Natural killer cell (primary cell): ENCODE measurements at regions not wholly inside any gene's neighbourhood (a gene's known extent, or its start where the extent isn't known, plus 50 kb on each side); places are given as distances from the start of the nearest gene placed in this dataset.

Experiments
- ATAC-seq, 3 donors: fragments of 150-1000 bp in 2 of 3; fragments of 200-7000 bp in 1 of 3; cut with Tn5 transposase; 1 replicate in 1 of 3; 2 replicates in 2 of 3; pipeline ENCODE4 v1.10.0; 2021; ENCODE audit warnings: mild to moderate bottlenecking in 2 of 3, moderate library complexity in 2 of 3
- DNase-seq, 2 donors: peaks; one replicate each; pipeline versions ENCODE4 v3.0.0 to v3.0.0-alpha.2; 2013 to 2021; ENCODE audit warnings: mixed read lengths in 1 of 2
- H3K27ac ChIP-seq: one replicate; pipeline ENCODE4 v1.5.1; 2013; ENCODE audit warnings: mild to moderate bottlenecking, low read length
- H3K27me3 ChIP-seq: one replicate; pipeline ENCODE4 v1.6.1; 2013; ENCODE audit warnings: low read length; ENCODE audit not compliant: control insufficient read depth, insufficient read depth
- H3K36me3 ChIP-seq: one replicate; pipeline ENCODE4 v1.6.1; 2013; ENCODE audit warnings: low read length; ENCODE audit not compliant: control insufficient read depth, insufficient read depth
- H3K4me1 ChIP-seq: one replicate; pipeline ENCODE4 v1.6.1; 2013; ENCODE audit warnings: low read length; ENCODE audit not compliant: control insufficient read depth, insufficient read depth
- H3K4me3 ChIP-seq: one replicate; pipeline ENCODE4 v1.5.1; 2013; ENCODE audit warnings: low read length
- H3K9me3 ChIP-seq: one replicate; pipeline ENCODE4 v1.6.1; 2013; ENCODE audit warnings: low read length; ENCODE audit not compliant: control insufficient read depth, insufficient read depth
- H3K27ac Mint-ChIP-seq, 2 donors: one replicate each; pipeline ENCODE4 v1.8.0; 2022; ENCODE audit warnings: mild to moderate bottlenecking in 2 of 2, mixed read lengths in 2 of 2, moderate library complexity in 1 of 2
- H3K27me3 Mint-ChIP-seq, 2 donors: one replicate each; pipeline ENCODE4 v1.8.0; 2022; ENCODE audit warnings: low read depth in 2 of 2, mixed read lengths in 2 of 2
- H3K36me3 Mint-ChIP-seq: one replicate; pipeline ENCODE4 v1.8.0; 2022; ENCODE audit warnings: mixed read lengths
- H3K4me1 Mint-ChIP-seq, 2 donors: one replicate each; pipeline ENCODE4 v1.8.0; 2022; ENCODE audit warnings: mixed read lengths in 2 of 2
- H3K4me3 Mint-ChIP-seq: one replicate; pipeline ENCODE4 v1.8.0; 2022; ENCODE audit warnings: mild to moderate bottlenecking, moderate library complexity, mixed read lengths
- H3K9me3 Mint-ChIP-seq, 2 donors: one replicate each; pipeline ENCODE4 v1.8.0; 2022; ENCODE audit warnings: mixed read lengths in 2 of 2
- WGBS: methylation state at CpG from one replicate; pipeline ENCODE4 v1.1.7; 2013; ENCODE audit warnings: missing lambda C conversion rate; ENCODE audit not compliant: insufficient coverage; 5-methylcytosine and 5-hydroxymethylcytosine counted together
- intact Hi-C: fragments of 100-400 bp; cut with micrococcal nuclease; formaldehyde crosslinking; loops from one replicate; pipeline ENCODE4 v1.14.2; 2022
- TF ChIP-seq, protein P1 (sequence below): fragments of 200-600 bp; IDR thresholded peaks from one replicate; pipeline ENCODE4 v1.8.0; 2022; ENCODE audit warnings: antibody characterized with exemption

DNA sequence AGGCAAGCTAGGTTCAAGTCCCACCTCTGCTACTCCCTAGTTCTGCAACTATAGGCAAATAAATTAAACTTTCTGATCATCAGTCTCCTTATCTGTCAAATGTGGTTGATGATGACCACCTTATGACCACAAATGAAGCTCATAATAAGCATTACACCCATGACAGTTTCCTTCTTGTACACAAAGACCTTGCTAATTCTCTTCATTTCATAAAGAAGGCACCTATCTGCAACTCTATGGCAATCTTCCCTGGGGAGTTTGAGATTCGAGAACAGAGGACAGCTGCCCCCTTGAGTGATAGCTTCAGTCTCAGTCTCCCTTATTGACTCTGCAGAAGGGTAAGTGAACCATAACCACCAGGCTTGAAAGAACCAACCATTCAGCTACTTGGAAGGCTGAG lies 503.1 kb upstream of the DAB1 start:
- no peak overlapping the region for H3K4me3 Mint-ChIP-seq
- peaks cover 2% of the 10 kb centered on the region in 2 donors for H3K9me3 Mint-ChIP-seq
- no peaks in the 10 kb centered on the region for H3K4me1 Mint-ChIP-seq
- H3K36me3 ChIP-seq: no peaks in the 10 kb centered on the region
- no peaks in the 10 kb centered on the region for H3K36me3 Mint-ChIP-seq
- H3K27me3 ChIP-seq: no peaks in the 10 kb centered on the region
- ATAC-seq (no peak), DNase-seq (no peak)
- TF ChIP-seq, protein P1, sequence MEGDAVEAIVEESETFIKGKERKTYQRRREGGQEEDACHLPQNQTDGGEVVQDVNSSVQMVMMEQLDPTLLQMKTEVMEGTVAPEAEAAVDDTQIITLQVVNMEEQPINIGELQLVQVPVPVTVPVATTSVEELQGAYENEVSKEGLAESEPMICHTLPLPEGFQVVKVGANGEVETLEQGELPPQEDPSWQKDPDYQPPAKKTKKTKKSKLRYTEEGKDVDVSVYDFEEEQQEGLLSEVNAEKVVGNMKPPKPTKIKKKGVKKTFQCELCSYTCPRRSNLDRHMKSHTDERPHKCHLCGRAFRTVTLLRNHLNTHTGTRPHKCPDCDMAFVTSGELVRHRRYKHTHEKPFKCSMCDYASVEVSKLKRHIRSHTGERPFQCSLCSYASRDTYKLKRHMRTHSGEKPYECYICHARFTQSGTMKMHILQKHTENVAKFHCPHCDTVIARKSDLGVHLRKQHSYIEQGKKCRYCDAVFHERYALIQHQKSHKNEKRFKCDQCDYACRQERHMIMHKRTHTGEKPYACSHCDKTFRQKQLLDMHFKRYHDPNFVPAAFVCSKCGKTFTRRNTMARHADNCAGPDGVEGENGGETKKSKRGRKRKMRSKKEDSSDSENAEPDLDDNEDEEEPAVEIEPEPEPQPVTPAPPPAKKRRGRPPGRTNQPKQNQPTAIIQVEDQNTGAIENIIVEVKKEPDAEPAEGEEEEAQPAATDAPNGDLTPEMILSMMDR: no peak
- H3K4me3 ChIP-seq: no peak overlapping the region
- H3K4me1 ChIP-seq: no peaks in the 10 kb centered on the region
- no peaks in the 10 kb centered on the region for H3K9me3 ChIP-seq
- intact Hi-C loops: no loop called here
- H3K27me3 Mint-ChIP-seq: peaks cover 0 to 7% of the 10 kb centered on the region in 2 donors
- H3K27ac Mint-ChIP-seq: no peak overlapping the region
- WGBS: 70% methylated on average over 1 of the region's 1 CpG
- H3K27ac ChIP-seq: no peak overlapping the region

- H3K36me3 ChIP-seq: no peaks in the 10 kb centered on the region
- TF ChIP-seq, protein P1: no peak
- Mint-ChIP-seq H3K4me1 (no peaks in the 10 kb centered on the region), H3K27ac (no peak overlapping the region), H3K9me3 (peaks cover 0 to 2% of the 10 kb centered on the region in 2 donors), H3K27me3 (peaks cover 0 to 7% of the 10 kb centered on the region in 2 donors), H3K4me3 (no peak overlapping the region), H3K36me3 (no peaks in the 10 kb centered on the region)
- intact Hi-C loops: no loop called here
- H3K27me3 ChIP-seq: no peaks in the 10 kb centered on the region
- WGBS: 79% methylated on average over 3 of the region's 4 CpGs
- H3K9me3 ChIP-seq: no peaks in the 10 kb centered on the region
- DNase-seq (no peak), ATAC-seq (no peak)
- no peak overlapping the region for H3K27ac ChIP-seq
- H3K4me3 ChIP-seq: no peak overlapping the region
- no peaks in the 10 kb centered on the region for H3K4me1 ChIP-seq
These were observed 502.2 kb upstream of the DAB1 start for GRCh38 chr1:57926025-57926552.

GRCh38 chr1:57925226-57925625 lies 501.4 kb upstream of the DAB1 start:
- H3K4me1 Mint-ChIP-seq: no peaks in the 10 kb centered on the region
- peaks cover 0 to 2% of the 10 kb centered on the region in 2 donors for H3K9me3 Mint-ChIP-seq
- ATAC-seq (no peak), DNase-seq (no peak)
- TF ChIP-seq, protein P1: no peak
- no peaks in the 10 kb centered on the region for H3K36me3 Mint-ChIP-seq
- no peaks in the 10 kb centered on the region for H3K27me3 ChIP-seq
- peaks cover 0 to 14% of the 10 kb centered on the region in 2 donors for H3K27me3 Mint-ChIP-seq
- no peak overlapping the region for H3K27ac ChIP-seq
- no peak overlapping the region for H3K4me3 Mint-ChIP-seq
- no peak overlapping the region for H3K4me3 ChIP-seq
- no peaks in the 10 kb centered on the region for H3K36me3 ChIP-seq
- no peaks in the 10 kb centered on the region for H3K9me3 ChIP-seq
- 91% methylated on average over 2 of the region's 2 CpGs for WGBS
- H3K4me1 ChIP-seq: no peaks in the 10 kb centered on the region
- no peak overlapping the region for H3K27ac Mint-ChIP-seq
- intact Hi-C loops: no loop called here

DNA sequence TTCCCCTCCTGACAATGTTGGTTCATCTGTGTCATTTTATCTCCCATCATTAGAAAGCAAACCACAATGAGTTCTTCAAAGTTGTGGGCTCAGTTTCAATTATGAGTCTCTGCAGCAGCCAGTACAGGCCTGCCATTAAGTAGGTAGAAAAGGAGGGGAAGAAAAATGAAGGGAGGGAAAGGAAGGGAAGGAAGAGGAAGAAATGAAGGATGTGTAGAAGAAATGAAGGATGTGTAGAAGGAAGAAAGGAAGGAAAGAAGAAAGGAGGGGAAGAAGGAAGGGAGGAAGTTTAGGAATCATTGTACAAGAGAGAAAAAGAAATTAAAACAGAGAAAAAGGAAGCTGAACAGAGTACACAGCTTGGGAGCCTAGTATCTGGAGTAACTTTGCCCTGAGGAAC lies 498.3 kb upstream of the DAB1 start:
- H3K36me3 ChIP-seq: no peaks in the 10 kb centered on the region
- no peaks in the 10 kb centered on the region for H3K4me1 Mint-ChIP-seq
- H3K4me3 Mint-ChIP-seq: no peak overlapping the region
- no peak overlapping the region for H3K27ac Mint-ChIP-seq
- H3K9me3 Mint-ChIP-seq: no peaks in the 10 kb centered on the region
- H3K27me3 ChIP-seq: no peaks in the 10 kb centered on the region
- no peak for DNase-seq
- no peaks in the 10 kb centered on the region for H3K9me3 ChIP-seq
- H3K36me3 Mint-ChIP-seq: no peaks in the 10 kb centered on the region
- no peaks in the 10 kb centered on the region for H3K4me1 ChIP-seq
- TF ChIP-seq, protein P1: no peak
- intact Hi-C loops: no loop called here
- no peak overlapping the region for H3K4me3 ChIP-seq
- no peak for ATAC-seq
- no peak overlapping the region for H3K27ac ChIP-seq
- peaks cover 0 to 7% of the 10 kb centered on the region in 2 donors for H3K27me3 Mint-ChIP-seq
